Activated CD8-positive, alpha-beta T cell treated with anti-CD3 and anti-CD28 coated beads for 36 hours (primary cell): ENCODE measurements at regions not wholly inside any gene's neighbourhood (a gene's known extent, or its start where the extent isn't known, plus 50 kb on each side); places are given as distances from the start of the nearest gene placed in this dataset.

Experiments
- ATAC-seq: fragments of 200-7000 bp; cut with Tn5 transposase; one replicate; pipeline ENCODE4 v1.10.0; 2021; ENCODE audit warnings: mild to moderate bottlenecking, moderate library complexity
- CTCF ChIA-PET: fragments of 350-600 bp; sonication (Branson Sonifier 250); formaldehyde crosslinking; loops from one replicate; lab custom pipeline; 2021; ENCODE audit warnings: antibody characterized with exemption; lab: Charles Lee
- POLR2A ChIA-PET: fragments of 350-600 bp; sonication (Branson Sonifier 250); formaldehyde crosslinking; loops from one replicate; lab custom pipeline; 2021; ENCODE audit warnings: antibody characterized with exemption; lab: Charles Lee
- DNase-seq: peaks from one replicate; pipeline ENCODE4 v3.0.0-alpha.2; 2020
- H3K27ac Mint-ChIP-seq: one replicate; pipeline ENCODE4 v1.8.0; 2021; ENCODE audit warnings: mild to moderate bottlenecking, mixed read lengths
- H3K27me3 Mint-ChIP-seq: one replicate; pipeline ENCODE4 v1.8.0; 2021; ENCODE audit warnings: mixed read lengths
- H3K36me3 Mint-ChIP-seq: one replicate; pipeline ENCODE4 v1.8.0; 2021; ENCODE audit warnings: low read depth, mixed read lengths
- H3K4me1 Mint-ChIP-seq: one replicate; pipeline ENCODE4 v1.8.0; 2021; ENCODE audit warnings: low read depth, mixed read lengths
- H3K4me3 Mint-ChIP-seq: one replicate; pipeline ENCODE4 v1.8.0; 2021; ENCODE audit warnings: mild to moderate bottlenecking, moderate library complexity, mixed read lengths
- H3K9me3 Mint-ChIP-seq: one replicate; pipeline ENCODE4 v1.8.0; 2021; ENCODE audit warnings: mixed read lengths
- CTCF ChIP-seq: fragments of 200-600 bp; IDR thresholded peaks from one replicate; pipeline ENCODE4 v1.8.0; 2022; ENCODE audit warnings: antibody characterized with exemption, mild to moderate bottlenecking
- intact Hi-C: fragments of 100-400 bp; cut with micrococcal nuclease; formaldehyde crosslinking; loops from one replicate; pipeline ENCODE4 v1.10.0; 2022

DNA sequence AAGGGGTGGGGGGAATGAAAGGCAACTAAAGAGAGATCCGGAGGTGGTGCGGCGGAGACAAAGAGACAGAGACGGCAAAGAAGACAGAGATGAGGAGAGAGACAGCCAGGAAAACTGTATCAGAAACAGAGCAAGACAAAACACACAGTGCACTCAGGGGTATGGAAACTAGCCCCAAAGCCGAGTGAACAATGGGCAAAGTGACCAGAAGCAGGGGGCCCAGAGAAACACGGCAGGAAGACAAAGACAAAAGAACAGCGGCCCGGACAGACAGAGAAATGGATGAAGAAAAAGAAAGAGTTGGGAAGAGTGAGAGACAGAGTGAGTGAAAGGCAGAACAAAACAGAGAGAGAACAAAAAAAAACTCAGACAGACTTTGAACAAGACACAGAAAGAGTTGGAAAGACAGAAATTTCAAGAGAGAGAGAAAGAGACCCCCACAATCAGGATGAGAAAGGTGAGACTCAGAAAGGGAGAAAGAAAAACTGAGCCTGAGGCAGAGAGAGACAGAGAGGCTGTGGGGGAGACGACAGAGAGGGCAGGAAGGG is 60.6 kb upstream of the PAX2 start:
- Mint-ChIP-seq H3K4me1 (no peaks in the 10 kb centered on the region), H3K4me3 (no peak overlapping the region), H3K9me3 (no peaks in the 10 kb centered on the region), H3K27me3 (peaks cover 82% of the 10 kb centered on the region), H3K27ac (no peak overlapping the region), H3K36me3 (no peaks in the 10 kb centered on the region)
- ChIA-PET POLR2A (no interaction called here), CTCF (interaction anchor here (2.0 kb wide), 1 partner anchor 59 kb away, joined by 9 read pairs; no protein-coding TSS in a partner anchor)
- no peak for DNase-seq
- no peak for ATAC-seq
- intact Hi-C loops = no loop called here
- no peak for TF ChIP-seq CTCF

GRCh38 chr10:100685331-100685730 is 60.1 kb upstream of the PAX2 start:
- DNase-seq (no peak), ATAC-seq (no peak)
- Mint-ChIP-seq H3K4me3 (no peak overlapping the region), H3K36me3 (no peaks in the 10 kb centered on the region), H3K9me3 (no peaks in the 10 kb centered on the region), H3K27me3 (peaks cover 78% of the 10 kb centered on the region), H3K4me1 (no peaks in the 10 kb centered on the region), H3K27ac (no peak overlapping the region)
- no peak for TF ChIP-seq CTCF
- ChIA-PET CTCF (no interaction called here), POLR2A (no interaction called here)
- intact Hi-C loops = no loop called here

DNA sequence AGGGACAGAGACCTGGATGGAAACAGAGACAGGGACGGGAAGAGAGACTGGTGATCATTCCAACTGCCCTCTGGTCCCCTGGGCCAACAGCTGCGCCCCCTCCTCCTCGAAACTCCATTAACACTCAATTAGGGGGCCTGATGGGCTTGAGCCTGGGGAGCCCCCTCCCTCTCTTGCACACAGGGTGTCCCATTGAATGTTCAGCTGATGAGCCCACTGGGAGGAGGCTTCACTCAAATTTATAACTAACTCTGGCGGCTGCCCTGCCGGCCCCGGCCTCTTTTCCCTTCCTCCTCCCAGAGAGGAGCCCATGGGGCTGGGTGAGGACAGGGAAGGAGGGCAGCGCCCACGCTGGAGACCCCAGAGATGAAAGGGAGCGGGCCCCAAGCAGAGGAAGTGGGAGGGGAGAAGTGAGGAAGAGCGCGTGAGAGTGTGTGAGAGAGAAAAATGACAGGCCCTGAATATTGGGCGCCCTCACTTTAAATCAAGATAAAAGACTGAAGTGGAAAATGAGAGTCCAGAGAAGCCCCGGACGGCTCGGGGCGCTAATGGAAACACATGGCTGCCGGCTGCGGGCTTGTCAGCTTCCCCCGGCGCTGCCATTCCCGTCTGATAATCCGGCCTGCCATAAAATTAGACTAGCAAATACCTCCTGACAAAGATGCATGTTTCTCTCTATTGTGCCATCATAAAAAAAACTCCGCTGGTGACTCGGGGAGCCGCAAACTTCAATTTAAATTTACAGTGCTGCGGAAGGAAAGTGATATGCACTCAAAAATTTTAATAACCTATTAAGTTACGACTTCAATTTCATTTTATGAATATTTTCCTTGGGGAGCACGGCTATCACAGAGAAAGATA is 58.0 kb upstream of the PAX2 start:
- intact Hi-C loops = no loop called here
- POLR2A ChIA-PET = no interaction called here
- H3K9me3 Mint-ChIP-seq = no peaks in the 10 kb centered on the region
- ATAC-seq = no peak
- no peak for DNase-seq
- no peak overlapping the region for H3K4me3 Mint-ChIP-seq
- H3K36me3 Mint-ChIP-seq = no peaks in the 10 kb centered on the region
- peaks cover 72% of the 10 kb centered on the region for H3K27me3 Mint-ChIP-seq
- CTCF ChIA-PET = interaction anchor here (1.0 kb wide), 1 partner anchor 57 kb away, joined by 3 read pairs; no protein-coding TSS in a partner anchor
- no peak overlapping the region for H3K27ac Mint-ChIP-seq
- no peaks in the 10 kb centered on the region for H3K4me1 Mint-ChIP-seq
- no peak for TF ChIP-seq CTCF

DNA sequence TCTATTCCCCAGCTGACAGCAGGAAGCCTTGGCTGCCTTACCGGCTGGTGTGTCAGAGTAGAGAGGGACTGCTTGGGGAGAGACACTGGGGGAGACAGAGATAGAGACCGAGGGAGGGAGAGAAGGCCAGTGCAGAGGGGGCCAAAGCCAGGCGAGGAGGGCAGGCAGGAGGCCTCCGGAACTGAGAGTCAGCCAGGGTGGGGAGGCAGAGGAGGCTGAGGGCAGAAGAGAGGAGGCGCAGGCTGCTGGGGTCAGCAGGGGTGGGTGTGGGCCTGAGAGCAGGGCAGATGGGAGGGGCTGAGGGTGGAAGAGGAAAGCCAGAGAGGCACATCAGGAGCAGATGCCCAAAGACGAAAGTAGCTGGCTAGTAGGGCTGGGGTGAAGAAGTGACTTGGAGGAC is 57.2 kb upstream of the PAX2 start:
- Mint-ChIP-seq H3K27ac (no peak overlapping the region), H3K4me3 (no peak overlapping the region), H3K4me1 (no peaks in the 10 kb centered on the region), H3K9me3 (no peaks in the 10 kb centered on the region), H3K36me3 (no peaks in the 10 kb centered on the region), H3K27me3 (peaks cover 63% of the 10 kb centered on the region)
- ChIA-PET POLR2A (no interaction called here), CTCF (interaction anchor here (1.0 kb wide), 1 partner anchor 56 kb away, joined by 3 read pairs; no protein-coding TSS in a partner anchor)
- intact Hi-C loops = no loop called here
- ATAC-seq (no peak), DNase-seq (no peak)
- no peak for TF ChIP-seq CTCF

- H3K9me3 Mint-ChIP-seq = no peaks in the 10 kb centered on the region
- no peak overlapping the region for H3K27ac Mint-ChIP-seq
- H3K27me3 Mint-ChIP-seq = peaks cover 31% of the 10 kb centered on the region
- POLR2A ChIA-PET = no interaction called here
- H3K36me3 Mint-ChIP-seq = no peaks in the 10 kb centered on the region
- no peak overlapping the region for H3K4me3 Mint-ChIP-seq
- CTCF ChIA-PET = interaction anchor here (1.0 kb wide), 1 partner anchor 48 kb away, joined by 3 read pairs; no protein-coding TSS in a partner anchor
- TF ChIP-seq CTCF = no peak
- ATAC-seq (no peak), DNase-seq (no peak)
- intact Hi-C loops = no loop called here
- H3K4me1 Mint-ChIP-seq = peaks cover 11% of the 10 kb centered on the region
These were observed 51.6 kb upstream of the PAX2 start for GRCh38 chr10:100693821-100694220.
